HEK293 (cell line): ENCODE measurements at regions not wholly inside any gene's neighbourhood (a gene's known extent, or its start where the extent isn't known, plus 50 kb on each side); places are given as distances from the start of the nearest gene placed in this dataset.

Source experiments
- CTCF ChIA-PET: fragments of 350-600 bp; formaldehyde crosslinking; extraction: SDS; loops from one replicate; lab custom pipeline; 2021; ENCODE audit warnings: antibody characterized with exemption; lab: Yijun Ruan, JAX
- POLR2A ChIA-PET: fragments of 300-600 bp; formaldehyde crosslinking; extraction: SDS; loops from one replicate; lab custom pipeline; 2020; ENCODE audit warnings: antibody characterized with exemption, inconsistent platforms; lab: Yijun Ruan, JAX
- H3K27ac ChIP-seq: fragments of 200-500 bp; sonication (Bioruptor generic); 2 replicates; pipeline ENCODE4 v1.5.1; 2014; ENCODE audit warnings: low read depth, low read length, control low read depth, inconsistent platforms; ENCODE audit errors: extremely low read depth
- H3K36me3 ChIP-seq, 2 experiments: fragments of 200-500 bp in 1 of 2; sonication (Bioruptor generic) in 1 of 2; 1 replicate in 1 of 2; 2 replicates in 1 of 2; pipeline ENCODE4 v1.5.1; 2014 to 2017; ENCODE audit warnings: inconsistent platforms in 2 of 2, low read length in 2 of 2; ENCODE audit not compliant: control insufficient read depth in 2 of 2, insufficient read depth in 1 of 2
- H3K4me1 ChIP-seq: fragments of 200-500 bp; sonication (Bioruptor generic); 2 replicates; pipeline ENCODE4 v1.5.1; 2014; ENCODE audit warnings: mild to moderate bottlenecking, low read length, inconsistent platforms; ENCODE audit not compliant: control insufficient read depth, insufficient read depth
- H3K4me3 ChIP-seq: 2 replicates; pipeline ENCODE4 v1.5.1; 2011; ENCODE audit warnings: low read depth, mild to moderate bottlenecking, control low read depth, low read length, moderate library complexity
- H3K9me3 ChIP-seq: fragments of 200-500 bp; sonication (Bioruptor generic); 2 replicates; pipeline ENCODE4 v1.5.1; 2014; ENCODE audit warnings: low read depth, low read length, inconsistent platforms; ENCODE audit not compliant: control insufficient read depth, insufficient read depth
- EGR2 ChIP-seq: fragments of 450-650 bp; formaldehyde crosslinking; IDR thresholded peaks from 2 replicates; pipeline ENCODE4 v1.5.1; 2016; ENCODE audit warnings: low read depth, missing biosample characterization, missing genetic modification characterization
- MEIS1 ChIP-seq: sonication (generic); formaldehyde crosslinking; IDR thresholded peaks from 2 replicates; pipeline ENCODE4 v1.8.1; 2022; ENCODE audit warnings: missing genetic modification reagents, mild to moderate bottlenecking, borderline replicate concordance
- PRDM10 ChIP-seq: fragments of 450-650 bp; formaldehyde crosslinking; IDR thresholded peaks from 2 replicates; pipeline ENCODE4 v1.5.1; 2016; ENCODE audit warnings: missing biosample characterization, missing genetic modification characterization
- SALL2 ChIP-seq: fragments of 450-650 bp; formaldehyde crosslinking; IDR thresholded peaks from 2 replicates; pipeline ENCODE4 v1.5.0; 2017; ENCODE audit warnings: missing biosample characterization, mild to moderate bottlenecking, missing genetic modification characterization, borderline replicate concordance
- YY2 ChIP-seq: fragments of 450-650 bp; formaldehyde crosslinking; IDR thresholded peaks from 2 replicates; pipeline ENCODE4 v1.5.1; 2016; ENCODE audit warnings: missing biosample characterization, missing genetic modification characterization
- ZFP41 ChIP-seq: fragments of 450-650 bp; formaldehyde crosslinking; IDR thresholded peaks from 2 replicates; pipeline ENCODE4 v1.5.1; 2016; ENCODE audit warnings: missing biosample characterization, missing genetic modification characterization, borderline replicate concordance
- ZFP69B ChIP-seq: fragments of 450-650 bp; formaldehyde crosslinking; IDR thresholded peaks from 2 replicates; pipeline ENCODE4 v1.5.1; 2016; ENCODE audit warnings: missing biosample characterization, missing genetic modification characterization
- ZNF112 ChIP-seq: fragments of 450-650 bp; formaldehyde crosslinking; IDR thresholded peaks from 2 replicates; pipeline ENCODE4 v1.5.0; 2017; ENCODE audit warnings: missing biosample characterization, missing genetic modification characterization
- ZNF155 ChIP-seq: fragments of 450-650 bp; formaldehyde crosslinking; IDR thresholded peaks from 2 replicates; pipeline ENCODE4 v1.5.1; 2016; ENCODE audit warnings: missing biosample characterization, missing genetic modification characterization
- ZNF18 ChIP-seq: fragments of 450-650 bp; formaldehyde crosslinking; IDR thresholded peaks from 2 replicates; pipeline ENCODE4 v1.5.1; 2016; ENCODE audit warnings: missing biosample characterization, missing genetic modification characterization
- ZNF280D ChIP-seq: fragments of 450-650 bp; formaldehyde crosslinking; IDR thresholded peaks from 2 replicates; pipeline ENCODE4 v1.5.1; 2016; ENCODE audit warnings: missing biosample characterization, missing genetic modification characterization
- ZNF292 ChIP-seq: fragments of 450-650 bp; formaldehyde crosslinking; IDR thresholded peaks from 2 replicates; pipeline ENCODE4 v1.5.1; 2016; ENCODE audit warnings: low read depth, missing biosample characterization, missing genetic modification characterization, borderline replicate concordance
- ZNF529 ChIP-seq: fragments of 450-650 bp; formaldehyde crosslinking; IDR thresholded peaks from 2 replicates; pipeline ENCODE4 v1.5.1; 2017; ENCODE audit warnings: missing genetic modification characterization, missing biosample characterization; ENCODE audit not compliant: insufficient replicate concordance
- ZNF596 ChIP-seq: fragments of 450-650 bp; IDR thresholded peaks from 2 replicates; pipeline ENCODE4 v1.5.0; 2018; ENCODE audit warnings: missing biosample characterization, mild to moderate bottlenecking, missing genetic modification characterization, moderate library complexity
- ZNF626 ChIP-seq: fragments of 450-650 bp; sonication (Bioruptor Pico); formaldehyde crosslinking; IDR thresholded peaks from 2 replicates; pipeline ENCODE4 v1.5.1; 2018; ENCODE audit warnings: missing biosample characterization, missing genetic modification characterization, inconsistent platforms
- ZNF830 ChIP-seq: fragments of 450-650 bp; IDR thresholded peaks from 2 replicates; pipeline ENCODE4 v1.5.0; 2018; ENCODE audit warnings: missing biosample characterization, missing genetic modification characterization, low read depth, mild to moderate bottlenecking, moderate library complexity

GRCh38 chr3:16741890-16742289 lies 136.7 kb upstream of the DAZL start (continued):
- TF ChIP-seq ZNF830 (tag by site-specific recombination) (no peak), YY2 (tag by site-specific recombination) (no peak), ZNF280D (tag by site-specific recombination) (no peak), MEIS1 (CRISPR knock-in tag) (no peak), ZNF18 (tag by site-specific recombination) (no peak), ZFP41 (no peak), ZNF626 (tag by site-specific recombination) (no peak), ZFP69B (no peak), EGR2 (tag by site-specific recombination) (no peak), ZNF596 (tag by site-specific recombination) (no peak)

GRCh38 chr3:16743276-16743675 lies 138.1 kb upstream of the DAZL start:
- CTCF ChIA-PET: no interaction called here
- no peak overlapping the region for H3K4me3 ChIP-seq
- no peak for TF ChIP-seq ZNF155 (tag by site-specific recombination)
- no peak for TF ChIP-seq ZNF529 (tag by site-specific recombination)
- TF ChIP-seq SALL2 (tag by site-specific recombination): no peak
- no peak for TF ChIP-seq ZNF112 (tag by site-specific recombination)
- TF ChIP-seq PRDM10 (tag by site-specific recombination): no peak
- no peak for TF ChIP-seq ZNF292 (tag by site-specific recombination)
- H3K36me3 ChIP-seq: no peaks in the 10 kb centered on the region
- no peak overlapping the region for H3K27ac ChIP-seq
- H3K4me1 ChIP-seq: no peaks in the 10 kb centered on the region
- POLR2A ChIA-PET: no interaction called here
- no peaks in the 10 kb centered on the region for H3K9me3 ChIP-seq
